HG03457 (cell line): ENCODE measurements at regions not wholly inside any gene's neighbourhood (a gene's known extent, or its start where the extent isn't known, plus 50 kb on each side); places are given as distances from the start of the nearest gene placed in this dataset.

Source experiments
- ATAC-seq: cut with Tn5 transposase; IDR thresholded peaks from one replicate; pipeline ENCODE4 v1.9.1; 2021; ENCODE audit warnings: moderate number of reproducible peaks; ENCODE audit not compliant: unreplicated experiment

DNA sequence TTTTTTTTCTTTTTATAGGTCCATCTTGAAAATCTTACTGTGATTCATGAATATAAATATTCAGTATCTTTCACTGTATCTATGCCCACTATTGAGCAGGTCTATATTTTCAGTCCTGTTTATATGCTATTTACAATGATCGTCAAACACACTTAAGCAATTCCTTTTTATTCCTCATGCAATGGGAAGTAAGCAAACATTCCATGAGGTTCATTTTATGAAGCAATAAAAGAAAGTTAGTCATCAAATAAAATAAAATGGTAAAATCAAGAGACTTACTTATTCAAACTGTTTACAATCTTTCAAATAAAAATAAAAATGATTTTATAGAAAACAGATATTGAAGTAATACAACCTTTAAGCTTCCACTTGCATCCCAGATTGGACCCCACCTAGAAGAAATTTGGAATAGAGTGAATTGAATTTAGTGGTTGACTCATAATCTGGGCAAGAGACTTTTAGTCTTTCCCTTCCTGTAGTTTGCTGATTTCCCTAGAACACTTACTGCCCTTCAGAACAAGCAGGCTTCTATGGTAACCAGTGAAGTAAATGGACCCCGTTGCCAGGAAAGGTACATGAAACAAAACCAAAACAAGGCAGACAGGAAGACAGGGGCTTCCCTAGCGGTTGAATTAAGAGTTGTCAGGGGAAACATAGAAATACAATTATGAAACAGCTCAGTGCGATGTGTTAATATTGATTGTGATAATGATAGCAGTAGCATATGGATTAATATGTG is 241.0 kb upstream of the ATP2B1 start:
- ATAC-seq: peak; percentile 91

DNA sequence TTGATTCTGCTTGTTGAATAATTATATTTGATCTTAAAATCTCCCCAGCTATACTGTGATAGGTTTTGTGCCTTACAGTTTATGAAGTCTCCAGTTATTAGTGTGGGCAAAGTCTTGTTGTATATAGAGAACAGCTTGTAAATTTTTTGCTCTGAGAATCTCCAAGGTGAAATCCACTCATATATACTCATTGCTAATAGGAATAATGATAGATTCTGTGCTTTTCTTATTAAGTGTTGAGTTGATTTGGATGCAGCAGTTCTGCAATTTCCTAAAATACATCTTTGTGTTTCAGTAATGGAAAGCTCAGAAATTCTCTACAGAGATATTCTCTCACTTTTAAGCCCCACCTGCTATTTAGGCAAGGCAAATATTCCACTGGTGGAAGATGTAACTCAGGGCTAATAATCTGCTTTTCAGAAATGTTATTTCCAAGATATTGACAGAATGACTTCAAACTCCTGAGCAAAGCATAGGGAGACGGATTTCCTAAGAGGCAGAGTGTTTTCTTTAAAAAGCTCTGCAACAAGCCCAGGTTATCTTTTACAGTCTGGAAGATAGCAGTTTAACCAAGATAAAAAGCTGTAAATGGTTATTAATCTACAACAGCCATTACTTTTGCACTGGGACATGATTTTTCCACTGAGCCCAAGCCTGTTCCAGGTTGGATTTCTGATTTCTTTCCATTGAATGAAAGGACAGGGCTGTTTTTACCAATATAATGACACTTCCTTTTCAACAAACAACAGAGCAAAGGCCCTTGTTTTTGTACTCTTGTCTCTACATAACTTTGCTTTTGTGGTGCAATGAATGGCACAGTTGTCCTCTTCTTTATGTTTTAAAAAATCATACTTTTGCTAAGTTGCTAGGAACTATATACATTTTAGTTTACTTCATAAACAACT is 239.9 kb upstream of the ATP2B1 start:
- no peak for ATAC-seq

DNA sequence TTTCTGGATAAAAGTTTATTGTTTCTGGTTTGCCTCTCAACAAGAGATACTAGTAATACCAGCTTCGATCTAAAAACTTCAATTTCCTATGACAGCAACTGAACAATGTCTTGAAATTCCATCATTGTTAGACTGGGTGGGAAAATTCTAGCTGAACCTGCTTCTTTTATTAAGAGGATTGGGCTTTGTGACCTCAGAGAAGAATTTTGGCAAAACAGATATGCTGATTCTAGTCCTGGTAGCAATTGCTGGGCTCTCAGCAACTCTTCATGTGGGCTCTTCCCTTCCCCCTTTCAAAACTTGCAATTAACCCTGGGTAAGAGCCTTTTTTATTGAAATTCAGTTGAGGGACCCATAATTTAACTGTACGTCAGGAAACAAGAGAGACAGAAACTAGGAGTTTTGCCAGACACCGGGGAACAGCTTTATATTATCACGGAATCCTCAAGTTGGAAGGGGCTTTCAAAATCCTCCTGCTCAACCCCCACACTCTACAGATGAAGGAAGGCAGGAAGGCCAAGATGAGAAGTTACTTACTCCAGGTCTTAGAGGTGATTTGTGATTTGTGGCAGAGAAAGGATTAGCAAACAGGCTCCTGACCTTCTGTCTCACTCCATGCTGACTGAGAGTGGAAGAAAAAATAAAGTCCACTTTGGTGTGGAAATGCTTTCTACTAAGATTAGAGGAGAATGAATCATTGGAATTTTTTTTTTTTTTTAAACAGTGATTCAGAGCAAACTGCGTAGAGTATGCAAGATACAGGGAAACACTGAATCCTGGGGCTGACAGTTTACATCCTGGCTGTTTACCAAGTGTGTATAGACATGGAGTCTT is 239.0 kb upstream of the ATP2B1 start:
- ATAC-seq: no peak

DNA sequence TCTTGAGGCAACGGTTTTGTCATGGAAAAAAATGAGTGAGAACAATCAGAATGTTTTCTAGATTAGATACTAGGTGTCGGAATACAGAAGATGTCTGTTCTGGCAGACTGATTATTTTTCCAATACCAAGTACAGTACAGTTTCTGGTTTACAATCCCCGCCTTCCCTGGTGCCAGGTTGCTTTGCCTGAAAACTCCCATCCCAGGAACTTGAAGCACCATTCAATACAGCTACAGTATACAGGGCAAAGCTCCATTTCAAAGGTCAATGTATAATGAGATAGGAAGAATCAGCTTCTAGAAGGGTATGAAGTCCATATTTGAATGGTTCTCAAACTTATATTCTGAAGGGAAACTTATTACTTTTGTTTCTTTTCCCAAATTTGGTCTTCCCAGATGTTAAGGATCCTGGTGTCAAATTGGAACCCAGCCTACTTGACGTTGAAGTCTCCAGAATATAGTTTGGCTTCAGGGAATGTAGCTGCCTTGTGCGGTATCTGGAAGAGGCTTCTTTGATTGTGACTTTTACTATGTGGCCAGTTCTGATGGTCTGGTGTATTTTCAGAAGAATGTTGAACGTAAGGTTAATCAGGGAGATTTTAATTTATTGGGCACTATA is 238.0 kb upstream of the ATP2B1 start:
- ATAC-seq: no peak

DNA sequence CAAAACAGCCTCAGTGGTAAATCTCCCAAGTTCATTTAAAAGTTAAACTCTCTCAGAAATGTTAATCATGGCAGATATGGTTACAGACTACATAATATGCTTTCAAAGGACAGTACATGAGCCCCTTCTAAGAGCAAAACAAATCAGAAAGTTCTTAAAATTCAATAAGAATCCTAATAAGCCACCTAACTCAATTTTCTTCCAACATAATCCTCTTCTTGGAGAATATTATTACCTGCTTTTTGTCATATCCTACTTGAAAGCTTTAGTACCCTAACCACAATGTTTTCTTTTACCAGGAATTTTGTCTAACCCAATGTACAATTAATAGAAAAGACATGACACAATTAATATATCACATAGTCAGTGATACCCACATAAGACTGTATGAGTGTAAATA is 236.5 kb upstream of the ATP2B1 start:
- ATAC-seq: no peak

DNA sequence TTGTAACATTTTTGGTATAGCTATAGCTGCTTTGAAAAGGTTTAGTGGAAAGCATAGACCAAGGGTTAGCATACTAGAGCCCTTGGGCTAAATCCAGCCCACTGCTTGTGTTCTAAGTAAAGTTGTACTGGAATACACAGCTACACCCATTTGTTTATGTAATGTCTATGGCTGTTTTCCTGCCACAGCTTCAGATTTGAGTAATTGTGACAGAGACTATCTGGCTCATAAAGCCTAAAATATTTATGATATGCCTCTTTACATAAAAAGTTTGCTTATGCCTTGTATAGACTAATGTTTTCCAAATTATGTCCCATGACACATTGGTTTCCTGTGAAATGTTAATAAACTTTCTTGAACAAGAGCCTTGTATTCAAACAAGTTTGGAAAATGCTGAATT is 234.8 kb upstream of the ATP2B1 start:
- no peak for ATAC-seq

DNA sequence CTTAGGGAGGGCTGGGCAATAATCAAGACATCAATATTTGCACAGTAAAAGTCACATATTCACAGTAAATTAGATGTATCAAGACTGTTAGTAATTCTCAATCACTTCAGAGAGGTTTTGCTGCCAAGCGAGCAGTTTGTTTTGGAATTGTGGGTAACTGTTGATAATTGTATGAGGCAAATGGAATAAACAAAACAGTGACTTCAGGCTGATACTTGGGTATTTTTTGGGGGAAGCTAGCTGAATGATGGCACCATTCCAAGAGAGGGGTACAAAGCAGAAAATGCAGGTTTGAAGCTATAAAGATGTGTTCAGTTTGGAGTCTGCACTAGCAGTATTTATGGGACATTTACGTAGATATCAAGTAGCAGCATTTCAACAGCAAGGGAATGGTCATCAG is 232.8 kb upstream of the ATP2B1 start:
- ATAC-seq: no peak

DNA sequence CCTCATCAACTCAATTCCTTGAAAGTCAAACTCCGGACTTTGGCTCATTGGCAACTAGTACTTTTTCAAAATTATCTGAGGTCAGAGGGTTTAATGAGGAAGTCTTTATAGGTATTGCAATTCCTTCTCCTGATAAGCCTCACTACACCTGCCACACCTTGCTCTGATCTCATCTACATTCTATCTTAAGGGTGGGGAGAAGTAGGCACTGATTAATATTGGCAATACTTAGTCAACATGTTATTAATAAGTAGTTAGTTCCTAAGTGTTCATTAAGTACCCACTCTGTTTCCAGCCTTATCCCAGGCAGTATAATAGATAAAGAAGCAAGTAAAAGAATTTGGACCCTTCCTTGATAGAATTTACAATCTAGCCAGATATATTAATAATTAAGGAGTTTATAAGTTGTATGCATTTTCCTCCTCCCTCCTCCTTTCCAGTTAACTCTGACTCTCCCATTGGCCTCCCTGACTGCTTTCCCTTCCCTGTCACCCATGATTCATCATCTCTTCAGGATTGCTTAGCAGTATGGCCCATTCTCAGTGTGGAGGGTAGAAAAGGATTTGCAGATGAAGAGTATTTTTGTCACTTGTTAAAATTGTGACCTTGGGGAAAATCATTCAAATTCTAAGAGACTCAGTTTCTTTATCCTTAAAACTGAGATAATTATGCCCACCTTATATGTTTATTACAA is 231.0 kb upstream of the ATP2B1 start:
- ATAC-seq: no peak

DNA sequence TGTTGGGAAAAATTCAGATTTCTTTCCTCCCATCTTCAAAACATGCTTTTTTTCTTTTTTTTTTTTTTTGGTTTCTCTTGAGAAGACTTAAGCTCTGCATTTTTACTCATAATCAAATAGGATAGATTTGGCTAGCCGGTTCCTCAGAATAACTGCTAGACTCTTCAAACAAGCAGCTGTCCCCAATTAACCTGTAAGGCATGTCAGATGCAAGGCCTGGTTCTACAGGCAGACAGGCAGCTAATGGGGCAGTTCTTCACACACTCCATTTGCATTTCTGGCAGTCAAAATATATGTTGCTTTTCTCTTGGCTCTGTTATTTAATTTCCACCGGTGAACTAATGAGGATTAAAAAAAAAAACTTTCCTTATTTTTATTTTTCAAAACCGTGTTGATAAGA is 228.0 kb upstream of the ATP2B1 start:
- ATAC-seq: no peak

DNA sequence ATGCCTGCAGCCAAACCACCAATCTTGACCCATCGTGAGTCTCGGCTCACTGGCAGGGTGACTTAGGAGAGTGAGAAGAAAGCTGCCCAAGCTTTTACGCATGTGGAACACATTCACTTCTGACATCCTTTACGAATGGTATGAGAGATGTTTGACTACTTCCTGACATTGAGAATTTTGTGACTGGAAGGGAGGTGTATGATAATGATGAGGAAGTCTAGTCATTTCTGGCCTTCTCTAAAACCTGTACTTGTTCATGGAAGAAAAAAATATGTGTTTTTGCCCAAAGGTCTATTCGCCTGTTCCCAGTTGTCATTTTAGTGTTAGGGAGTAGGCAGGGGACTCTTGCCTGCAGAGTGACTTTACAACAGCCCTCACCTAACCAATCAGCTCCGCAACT is 227.2 kb upstream of the ATP2B1 start:
- ATAC-seq: peak; percentile 61

DNA sequence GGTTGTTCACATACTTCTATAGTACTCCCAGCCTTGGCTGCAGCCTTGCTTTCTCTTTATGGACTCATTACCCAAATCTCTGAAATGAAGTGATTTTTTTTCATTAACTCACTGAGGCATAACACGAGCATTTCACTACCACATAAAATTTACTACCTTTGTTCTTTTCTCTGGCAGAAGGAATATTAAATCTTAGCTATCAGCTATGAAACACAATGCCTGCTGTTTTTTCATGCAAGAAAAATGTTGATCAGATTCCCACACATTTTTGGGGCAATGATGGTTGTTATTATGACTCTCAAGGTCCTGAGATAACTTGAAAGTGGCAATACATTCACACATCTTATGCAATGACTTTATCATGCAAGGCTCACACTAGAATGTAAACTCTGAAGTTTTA is 225.3 kb upstream of the ATP2B1 start:
- ATAC-seq: no peak

DNA sequence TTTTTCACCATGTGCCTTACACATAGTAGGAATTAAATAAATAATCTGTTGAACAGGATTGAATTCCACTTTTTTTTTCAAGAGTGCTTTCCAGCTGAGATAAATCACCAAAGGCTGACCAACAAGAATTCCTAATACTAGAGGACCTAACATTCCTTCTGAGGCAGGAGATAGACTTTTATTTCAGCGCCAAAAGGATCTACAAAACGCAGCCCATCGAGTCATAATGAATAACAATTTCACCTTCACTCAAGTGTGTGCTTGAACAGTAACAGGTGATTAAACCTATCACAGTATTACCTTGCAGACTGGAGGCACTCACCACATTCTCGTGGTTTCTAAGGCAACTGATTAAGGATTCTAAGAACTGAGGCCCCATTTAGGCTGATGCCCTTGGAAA is 224.3 kb upstream of the ATP2B1 start:
- ATAC-seq: no peak

DNA sequence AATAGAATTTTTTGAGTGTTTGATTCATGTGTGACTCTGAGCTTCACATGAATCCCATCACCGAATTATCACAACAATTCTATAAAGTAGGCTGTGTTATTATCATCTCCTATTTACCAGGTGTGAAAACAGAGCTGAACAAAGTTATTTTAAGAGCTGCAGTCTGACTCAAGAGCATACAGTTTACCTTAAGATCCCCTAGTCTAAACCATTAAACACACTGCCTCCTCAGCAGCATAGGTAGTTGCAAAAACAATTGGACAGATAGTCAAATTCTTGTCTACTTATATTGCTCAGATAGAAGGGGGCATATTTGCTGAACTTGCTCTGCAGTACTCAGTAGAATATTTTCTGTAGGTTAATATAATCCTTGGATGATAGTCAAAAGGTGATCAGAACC is 219.8 kb upstream of the ATP2B1 start:
- ATAC-seq: no peak

DNA sequence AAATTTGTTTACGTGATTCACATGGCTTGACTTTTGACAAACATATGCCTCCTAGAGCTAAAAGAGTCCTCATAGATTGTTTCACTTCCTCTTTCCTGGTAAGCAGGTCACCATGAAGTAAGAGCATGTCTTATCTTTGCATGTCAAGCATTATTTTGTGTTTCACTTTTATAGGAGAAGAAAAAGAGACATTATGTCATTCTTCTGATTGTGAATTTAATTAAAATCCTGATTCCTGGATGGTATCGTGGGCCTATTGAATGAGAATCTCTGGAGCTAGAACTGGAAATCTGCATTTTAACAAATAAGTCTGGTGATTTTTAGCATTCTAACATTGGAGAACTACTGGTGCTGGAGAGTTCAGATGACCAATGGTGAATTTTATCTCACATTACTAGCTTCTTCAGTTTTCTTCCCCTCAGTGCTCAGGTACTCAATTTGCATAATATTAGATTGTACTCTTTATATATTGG is 218.6 kb upstream of the ATP2B1 start:
- peak; percentile 98 for ATAC-seq

DNA sequence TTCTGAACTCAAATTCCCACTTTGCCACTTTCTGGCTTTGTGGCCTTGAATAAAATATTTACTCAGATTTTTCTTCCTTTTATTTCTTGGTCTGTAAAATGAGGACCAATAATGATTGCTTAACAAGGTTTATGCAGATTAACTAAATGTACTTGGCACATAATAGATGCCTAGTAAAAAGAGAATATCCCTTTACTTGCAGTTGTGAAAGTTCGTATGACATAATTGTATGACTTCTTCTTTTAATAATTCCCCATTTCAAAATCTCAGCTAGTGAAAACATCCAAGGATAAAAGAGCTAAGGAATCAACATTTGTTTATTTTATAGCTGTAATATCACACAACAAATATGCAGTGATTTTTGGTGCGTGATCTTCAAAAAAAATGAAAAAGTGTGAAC is 215.6 kb upstream of the ATP2B1 start:
- ATAC-seq: no peak

DNA sequence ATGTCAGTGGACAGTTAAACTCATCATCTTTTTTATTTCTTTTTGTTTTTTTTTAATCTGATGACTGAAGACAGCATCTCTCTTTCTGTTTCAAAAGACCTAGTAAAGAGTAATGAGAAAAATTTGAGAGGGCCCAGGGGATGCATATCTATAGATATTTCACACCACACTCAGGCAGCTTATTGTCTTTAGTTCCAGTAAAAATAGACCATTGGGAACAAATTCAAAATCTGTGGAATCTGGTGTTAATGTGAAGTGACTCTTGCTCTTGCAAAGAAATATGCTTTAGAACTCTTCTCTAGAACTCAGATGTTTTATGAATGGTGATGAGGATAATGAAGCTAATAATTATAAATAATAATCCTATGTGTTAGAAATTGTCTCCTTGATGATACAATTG is 214.5 kb upstream of the ATP2B1 start:
- ATAC-seq: no peak

DNA sequence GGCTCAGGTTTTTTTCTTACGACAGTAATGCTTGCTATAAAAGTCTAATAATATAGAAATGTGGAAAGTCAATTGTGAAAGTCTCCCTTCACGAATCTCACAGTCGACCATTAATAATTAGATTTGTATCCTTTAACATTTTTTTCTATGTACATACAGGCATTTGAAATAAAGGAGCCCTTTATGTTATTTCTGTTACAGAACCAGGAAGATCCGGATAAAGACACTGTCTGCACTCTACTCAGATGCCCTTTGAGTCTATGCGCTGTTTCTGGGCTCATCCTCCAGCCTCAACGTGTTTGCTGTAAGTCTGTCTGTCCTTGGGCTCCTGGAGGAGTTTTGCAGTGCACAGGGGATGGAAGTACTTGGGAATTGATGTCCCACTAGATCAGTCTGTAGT is 212.2 kb upstream of the ATP2B1 start:
- ATAC-seq: no peak

DNA sequence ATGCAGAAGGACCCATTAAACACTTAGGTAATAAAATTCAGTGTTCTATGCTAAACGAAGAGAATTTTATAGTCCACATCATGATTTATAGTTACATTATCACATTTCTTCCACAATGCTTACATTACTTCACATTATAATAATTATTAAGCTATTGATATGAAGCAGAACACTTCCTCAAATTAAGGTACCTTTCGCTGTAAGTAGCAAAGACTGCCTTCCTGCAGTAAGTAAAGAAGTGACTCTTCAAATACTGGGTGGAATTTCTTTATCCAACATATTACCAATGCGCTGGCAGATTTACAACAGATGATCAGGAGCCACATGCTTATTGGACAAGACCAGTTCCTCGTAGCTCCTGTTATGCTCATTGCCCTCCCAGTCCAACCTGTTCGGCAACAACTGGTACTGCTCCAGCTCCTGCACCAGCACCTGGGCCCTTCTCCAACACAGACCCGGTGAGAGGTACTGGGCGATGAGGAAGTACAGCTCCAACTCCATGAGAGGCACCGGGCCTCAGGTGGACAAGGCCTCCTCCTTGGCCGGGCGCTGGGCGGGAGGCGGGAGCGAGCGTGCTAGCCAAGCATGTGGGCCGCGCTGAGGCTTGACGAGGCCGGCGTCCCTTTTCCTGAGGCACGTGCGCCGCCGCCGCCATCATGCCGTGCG is 210.7 kb upstream of the ATP2B1 start:
- ATAC-seq: no peak

DNA sequence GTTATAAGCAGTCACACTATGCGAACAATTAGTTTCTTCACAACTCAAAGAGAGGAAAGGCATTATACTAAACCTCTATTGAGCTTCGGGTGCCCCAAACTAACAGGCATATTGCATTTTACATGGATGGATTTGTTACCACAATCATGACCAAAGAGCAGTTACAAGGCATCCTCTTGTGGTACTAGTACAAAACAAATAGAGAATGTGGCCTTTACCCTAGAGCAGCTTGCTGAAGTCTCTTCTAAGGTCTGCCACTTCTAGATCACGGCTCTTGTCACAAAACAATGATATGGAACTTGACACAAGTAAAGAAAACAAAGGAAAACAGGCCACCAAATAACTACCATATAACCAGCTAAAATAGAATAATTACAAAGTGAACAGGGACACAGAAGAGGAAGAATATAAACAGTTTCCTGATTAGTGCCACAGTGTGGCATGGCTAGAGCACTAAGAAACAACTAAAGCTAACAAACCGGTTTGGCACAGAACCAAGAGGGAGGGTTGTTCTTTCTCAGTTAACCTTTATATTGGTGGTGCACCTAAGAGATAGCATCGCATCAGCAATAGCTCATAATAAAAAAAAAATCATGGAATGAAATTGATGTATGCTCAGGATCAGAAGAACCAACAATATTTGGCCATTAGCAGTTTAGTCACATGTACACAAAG is 209.7 kb upstream of the ATP2B1 start:
- no peak for ATAC-seq
